ENCODE measurements at regions not wholly inside any gene's neighbourhood (a gene's known extent, or its start where the extent isn't known, plus 50 kb on each side); places are given as distances from the start of the nearest gene placed in this dataset.

- H3K36me3 Mint-ChIP-seq: no peaks in the 10 kb centered on the region
- CTCF ChIA-PET (ENCODE audit: partially characterized antibody): no interaction called here
- no peak overlapping the region for H3K4me3 ChIP-seq (ENCODE audit: low read length in 2 of 2)
- peaks cover 0 to 23% (median 19%) of the 10 kb centered on the region in 8 donors for H3K9me3 Mint-ChIP-seq
- intact Hi-C loops (cut with micrococcal nuclease): no loop called here
- no peaks in the 10 kb centered on the region for H3K4me1 ChIP-seq (ENCODE audit: insufficient read depth, low read length)
- DNase-seq: no peak
- peaks cover 0 to 8% of the 10 kb centered on the region in 2 donors for H3K27me3 Mint-ChIP-seq
- no peaks in the 10 kb centered on the region for H3K36me3 ChIP-seq (ENCODE audit: insufficient read depth, low read length)
- POLR2A ChIA-PET (ENCODE audit: partially characterized antibody): no interaction called here
- H3K27me3 ChIP-seq (ENCODE audit: insufficient read depth, low read length): no peaks in the 10 kb centered on the region
- H3K27ac ChIP-seq (ENCODE audit: low read depth, low read length): no peak overlapping the region
- no peak overlapping the region for H3K4me3 Mint-ChIP-seq
- H3K27ac Mint-ChIP-seq: no peak overlapping the region
- no peaks in the 10 kb centered on the region for H3K4me1 Mint-ChIP-seq
- no peaks in the 10 kb centered on the region for H3K9me3 ChIP-seq (ENCODE audit: control insufficient read depth in 1 of 2, low read length in 2 of 2)
Measured at GRCh38 chr7:156560696-156561095, 79.9 kb upstream of the RNF32 start.

- no peaks in the 10 kb centered on the region for H3K4me1 Mint-ChIP-seq
- peaks cover 0 to 21% (median 16%) of the 10 kb centered on the region in 8 donors for H3K9me3 Mint-ChIP-seq
- ChIA-PET POLR2A (ENCODE audit: partially characterized antibody) (no interaction called here), CTCF (ENCODE audit: partially characterized antibody) (no interaction called here)
- H3K27ac ChIP-seq (ENCODE audit: low read depth, low read length): no peak overlapping the region
- no peaks in the 10 kb centered on the region for H3K36me3 ChIP-seq (ENCODE audit: insufficient read depth, low read length)
- intact Hi-C loops (cut with micrococcal nuclease): no loop called here
- H3K27me3 ChIP-seq (ENCODE audit: insufficient read depth, low read length): no peaks in the 10 kb centered on the region
- no peak overlapping the region for H3K4me3 ChIP-seq (ENCODE audit: low read length in 2 of 2)
- peaks cover 0 to 8% of the 10 kb centered on the region in 2 donors for H3K27me3 Mint-ChIP-seq
- DNase-seq: no peak
- H3K36me3 Mint-ChIP-seq: no peaks in the 10 kb centered on the region
- H3K4me3 Mint-ChIP-seq: no peak overlapping the region
- H3K4me1 ChIP-seq (ENCODE audit: insufficient read depth, low read length): no peaks in the 10 kb centered on the region
- peak overlapping the region in 1 of 7 donors; percentile 4 for H3K27ac Mint-ChIP-seq
- H3K9me3 ChIP-seq (ENCODE audit: control insufficient read depth in 1 of 2, low read length in 2 of 2): no peaks in the 10 kb centered on the region
Measured at GRCh38 chr7:156560075-156560474, 80.5 kb upstream of the RNF32 start.

GRCh38 chr7:156559001-156559400 is 81.6 kb upstream of the RNF32 start:
- Histone ChIP-seq H3K4me1 (ENCODE audit: insufficient read depth, low read length) (no peaks in the 10 kb centered on the region), H3K27ac (ENCODE audit: low read depth, low read length) (no peak overlapping the region), H3K36me3 (ENCODE audit: insufficient read depth, low read length) (no peaks in the 10 kb centered on the region), H3K27me3 (ENCODE audit: insufficient read depth, low read length) (no peaks in the 10 kb centered on the region), H3K9me3 (ENCODE audit: control insufficient read depth in 1 of 2, low read length in 2 of 2) (no peaks in the 10 kb centered on the region), H3K4me3 (ENCODE audit: low read length in 2 of 2) (no peak overlapping the region)
- H3K4me1 Mint-ChIP-seq: no peaks in the 10 kb centered on the region
- no peaks in the 10 kb centered on the region for H3K36me3 Mint-ChIP-seq
- peaks cover 0 to 13% (median 7%) of the 10 kb centered on the region in 8 donors for H3K9me3 Mint-ChIP-seq
- no peak overlapping the region for H3K27ac Mint-ChIP-seq
- ChIA-PET CTCF (ENCODE audit: partially characterized antibody) (no interaction called here), POLR2A (ENCODE audit: partially characterized antibody) (no interaction called here)
- intact Hi-C loops (cut with micrococcal nuclease): no loop called here
- H3K27me3 Mint-ChIP-seq: peaks cover 0 to 8% of the 10 kb centered on the region in 2 donors
- no peak for DNase-seq
- H3K4me3 Mint-ChIP-seq: no peak overlapping the region

GRCh38 chr7:156558198-156558597 is 82.4 kb upstream of the RNF32 start:
- intact Hi-C loops (cut with micrococcal nuclease): no loop called here
- ChIA-PET POLR2A (ENCODE audit: partially characterized antibody) (no interaction called here), CTCF (ENCODE audit: partially characterized antibody) (no interaction called here)

GRCh38 chr7:156556083-156556482 is 84.5 kb upstream of the RNF32 start:
- H3K4me3 Mint-ChIP-seq: no peak overlapping the region
- H3K9me3 Mint-ChIP-seq: no peaks in the 10 kb centered on the region
- H3K27me3 ChIP-seq (ENCODE audit: insufficient read depth, low read length): no peaks in the 10 kb centered on the region
- ChIA-PET CTCF (ENCODE audit: partially characterized antibody) (no interaction called here), POLR2A (ENCODE audit: partially characterized antibody) (no interaction called here)
- DNase-seq: no peak
- peaks cover 0 to 5% of the 10 kb centered on the region in 2 donors for H3K27me3 Mint-ChIP-seq
- H3K27ac Mint-ChIP-seq: no peak overlapping the region
- H3K4me1 ChIP-seq (ENCODE audit: insufficient read depth, low read length): no peaks in the 10 kb centered on the region
- no peaks in the 10 kb centered on the region for H3K36me3 ChIP-seq (ENCODE audit: insufficient read depth, low read length)
- no peak overlapping the region for H3K4me3 ChIP-seq (ENCODE audit: low read length in 2 of 2)
- intact Hi-C loops (cut with micrococcal nuclease): no loop called here
- H3K4me1 Mint-ChIP-seq: no peaks in the 10 kb centered on the region
- H3K27ac ChIP-seq (ENCODE audit: low read depth, low read length): no peak overlapping the region
- no peaks in the 10 kb centered on the region for H3K9me3 ChIP-seq (ENCODE audit: control insufficient read depth in 1 of 2, low read length in 2 of 2)
- H3K36me3 Mint-ChIP-seq: no peaks in the 10 kb centered on the region

More at GRCh38 chr7:156558198-156558597, 82.4 kb upstream of the RNF32 start:
- Histone ChIP-seq H3K9me3 (ENCODE audit: control insufficient read depth in 1 of 2, low read length in 2 of 2) (no peaks in the 10 kb centered on the region), H3K27me3 (ENCODE audit: insufficient read depth, low read length) (no peaks in the 10 kb centered on the region), H3K27ac (ENCODE audit: low read depth, low read length) (no peak overlapping the region), H3K36me3 (ENCODE audit: insufficient read depth, low read length) (no peaks in the 10 kb centered on the region), H3K4me3 (ENCODE audit: low read length in 2 of 2) (no peak overlapping the region), H3K4me1 (ENCODE audit: insufficient read depth, low read length) (no peaks in the 10 kb centered on the region)
- peaks cover 0 to 8% of the 10 kb centered on the region in 2 donors for H3K27me3 Mint-ChIP-seq
- no peak for DNase-seq
- no peaks in the 10 kb centered on the region for H3K36me3 Mint-ChIP-seq
- H3K4me3 Mint-ChIP-seq: no peak overlapping the region
- H3K9me3 Mint-ChIP-seq: peaks cover 0 to 5% (median 0%) of the 10 kb centered on the region in 8 donors
- no peaks in the 10 kb centered on the region for H3K4me1 Mint-ChIP-seq
- H3K27ac Mint-ChIP-seq: no peak overlapping the region

- Histone ChIP-seq H3K27me3 (ENCODE audit: insufficient read depth, low read length) (no peaks in the 10 kb centered on the region), H3K9me3 (ENCODE audit: control insufficient read depth in 1 of 2, low read length in 2 of 2) (no peaks in the 10 kb centered on the region), H3K4me1 (ENCODE audit: insufficient read depth, low read length) (no peaks in the 10 kb centered on the region), H3K27ac (ENCODE audit: low read depth, low read length) (no peak overlapping the region), H3K36me3 (ENCODE audit: insufficient read depth, low read length) (no peaks in the 10 kb centered on the region), H3K4me3 (ENCODE audit: low read length in 2 of 2) (no peak overlapping the region)
- ChIA-PET CTCF (ENCODE audit: partially characterized antibody) (no interaction called here), POLR2A (ENCODE audit: partially characterized antibody) (no interaction called here)
- Mint-ChIP-seq H3K4me3 (no peak overlapping the region), H3K27ac (no peak overlapping the region), H3K36me3 (no peaks in the 10 kb centered on the region), H3K27me3 (peaks cover 0 to 2% of the 10 kb centered on the region in 2 donors), H3K9me3 (peaks cover 0 to 5% (median 0%) of the 10 kb centered on the region in 8 donors), H3K4me1 (no peaks in the 10 kb centered on the region)
- no peak for DNase-seq
- intact Hi-C loops (cut with micrococcal nuclease): no loop called here
Measured at GRCh38 chr7:156554488-156554887, 86.1 kb upstream of the RNF32 start.

GRCh38 chr7:156549636-156550035 is 90.9 kb upstream of the RNF32 start:
- Histone ChIP-seq H3K4me3 (ENCODE audit: low read length in 2 of 2) (no peak overlapping the region), H3K9me3 (ENCODE audit: control insufficient read depth in 1 of 2, low read length in 2 of 2) (no peaks in the 10 kb centered on the region), H3K27ac (ENCODE audit: low read depth, low read length) (no peak overlapping the region), H3K36me3 (ENCODE audit: insufficient read depth, low read length) (no peaks in the 10 kb centered on the region), H3K27me3 (ENCODE audit: insufficient read depth, low read length) (no peaks in the 10 kb centered on the region), H3K4me1 (ENCODE audit: insufficient read depth, low read length) (no peaks in the 10 kb centered on the region)
- Mint-ChIP-seq H3K4me3 (no peak overlapping the region), H3K27me3 (peaks cover 4 to 5% of the 10 kb centered on the region in 2 donors), H3K27ac (no peak overlapping the region), H3K36me3 (no peaks in the 10 kb centered on the region), H3K4me1 (peaks cover 0 to 1% (median 0%) of the 10 kb centered on the region in 4 donors), H3K9me3 (peaks cover 0 to 21% (median 10%) of the 10 kb centered on the region in 8 donors)
- ChIA-PET CTCF (ENCODE audit: partially characterized antibody) (no interaction called here), POLR2A (ENCODE audit: partially characterized antibody) (no interaction called here)
- no peak for DNase-seq
- intact Hi-C loops (cut with micrococcal nuclease): no loop called here

Measured in CD4-positive, alpha-beta memory T cell (primary cell).